GM18517 (cell line): ENCODE measurements at regions not wholly inside any gene's neighbourhood (a gene's known extent, or its start where the extent isn't known, plus 50 kb on each side); places are given as distances from the start of the nearest gene placed in this dataset.

ENCODE experiments used
- ATAC-seq: cut with Tn5 transposase; IDR thresholded peaks from one replicate; pipeline ENCODE4 v1.9.1; 2021; ENCODE audit warnings: mild to moderate bottlenecking, moderate library complexity; ENCODE audit not compliant: unreplicated experiment

GRCh38 chr1:56019472-56019871 is 559.9 kb downstream of the PLPP3 start:
- no peak for ATAC-seq

GRCh38 chr1:56017336-56017735 is 562.0 kb downstream of the PLPP3 start:
- no peak for ATAC-seq

- no peak for ATAC-seq
Measured at GRCh38 chr1:56003846-56004245, 575.5 kb downstream of the PLPP3 start.

GRCh38 chr1:56002231-56002630 is 577.1 kb downstream of the PLPP3 start:
- ATAC-seq = no peak

GRCh38 chr1:56000424-56000823 is 578.9 kb downstream of the PLPP3 start:
- ATAC-seq = no peak

- no peak for ATAC-seq
Measured at GRCh38 chr1:55997536-55997935, 581.8 kb downstream of the PLPP3 start.

- no peak for ATAC-seq
Measured at GRCh38 chr1:55993646-55994318, 585.6 kb downstream of the PLPP3 start.

- no peak for ATAC-seq
Measured at GRCh38 chr1:55990007-55990406, 589.4 kb downstream of the PLPP3 start.

- no peak for ATAC-seq
Measured at GRCh38 chr1:55988963-55989452, 590.4 kb downstream of the PLPP3 start.

- no peak for ATAC-seq
Measured at GRCh38 chr1:55987491-55988249, 591.7 kb downstream of the PLPP3 start.

- ATAC-seq = no peak
Measured at GRCh38 chr1:55986003-55986402, 593.4 kb downstream of the PLPP3 start.

- no peak for ATAC-seq
Measured at GRCh38 chr1:55981010-55981650, 598.2 kb downstream of the PLPP3 start.

GRCh38 chr1:55980582-55980981 is 598.8 kb downstream of the PLPP3 start:
- ATAC-seq = no peak

- ATAC-seq = no peak
Measured at GRCh38 chr1:55974714-55975441, 604.5 kb downstream of the PLPP3 start.

- ATAC-seq = no peak
Measured at GRCh38 chr1:55970526-55971110, 608.7 kb downstream of the PLPP3 start.

- no peak for ATAC-seq
Measured at GRCh38 chr1:55969322-55969721, 610.0 kb downstream of the PLPP3 start.

- ATAC-seq = no peak
Measured at GRCh38 chr1:55968661-55969060, 610.7 kb downstream of the PLPP3 start.

- ATAC-seq = no peak
Measured at GRCh38 chr1:55965981-55966461, 613.3 kb downstream of the PLPP3 start.

- no peak for ATAC-seq
Measured at GRCh38 chr1:55962472-55962871, 616.9 kb downstream of the PLPP3 start.

GRCh38 chr1:55959136-55959548 is 620.2 kb downstream of the PLPP3 start:
- ATAC-seq = no peak

GRCh38 chr1:55958498-55958897 is 620.9 kb downstream of the PLPP3 start:
- ATAC-seq = no peak
